Neutrophil (primary cell): ENCODE measurements at regions not wholly inside any gene's neighbourhood (a gene's known extent, or its start where the extent isn't known, plus 50 kb on each side); places are given as distances from the start of the nearest gene placed in this dataset.

Experiments
- H3K27ac ChIP-seq: fragments of 200-600 bp; sonication (generic); 2 replicates; pipeline ENCODE4 v1.5.1; 2016; ENCODE audit warnings: mild to moderate bottlenecking, moderate library complexity
- H3K27me3 ChIP-seq: fragments of 200-600 bp; sonication (generic); 2 replicates; pipeline ENCODE4 v1.6.0; 2016; ENCODE audit warnings: mild to moderate bottlenecking
- H3K36me3 ChIP-seq: fragments of 200-600 bp; sonication (generic); 2 replicates; pipeline ENCODE4 v1.5.1; 2017
- H3K4me1 ChIP-seq, 2 experiments: fragments of 200-600 bp in 1 of 2; sonication (generic) in 1 of 2; 1 replicate in 1 of 2; 2 replicates in 1 of 2; pipeline versions ENCODE4 v1.5.1 to v1.6.1; 2013 to 2016; ENCODE audit warnings: low read depth in 1 of 2, low read length in 1 of 2, mild to moderate bottlenecking in 1 of 2, moderate library complexity in 1 of 2; ENCODE audit not compliant: control insufficient read depth in 1 of 2, insufficient read depth in 1 of 2
- H3K4me3 ChIP-seq, 2 experiments: fragments of 200-600 bp in 1 of 2; sonication (generic) in 1 of 2; 1 replicate in 1 of 2; 2 replicates in 1 of 2; pipeline ENCODE4 v1.5.1; 2013 to 2016; ENCODE audit warnings: low read depth in 1 of 2, low read length in 1 of 2, mild to moderate bottlenecking in 1 of 2, moderate library complexity in 1 of 2
- H3K9me3 ChIP-seq: fragments of 200-600 bp; sonication (generic); 2 replicates; pipeline ENCODE4 v1.5.1; 2016
- TF ChIP-seq, protein P1 (sequence below): fragments of 200-600 bp; sonication (generic); IDR thresholded peaks from 2 replicates; pipeline ENCODE4 v1.5.1; 2016; ENCODE audit warnings: antibody characterized with exemption

DNA sequence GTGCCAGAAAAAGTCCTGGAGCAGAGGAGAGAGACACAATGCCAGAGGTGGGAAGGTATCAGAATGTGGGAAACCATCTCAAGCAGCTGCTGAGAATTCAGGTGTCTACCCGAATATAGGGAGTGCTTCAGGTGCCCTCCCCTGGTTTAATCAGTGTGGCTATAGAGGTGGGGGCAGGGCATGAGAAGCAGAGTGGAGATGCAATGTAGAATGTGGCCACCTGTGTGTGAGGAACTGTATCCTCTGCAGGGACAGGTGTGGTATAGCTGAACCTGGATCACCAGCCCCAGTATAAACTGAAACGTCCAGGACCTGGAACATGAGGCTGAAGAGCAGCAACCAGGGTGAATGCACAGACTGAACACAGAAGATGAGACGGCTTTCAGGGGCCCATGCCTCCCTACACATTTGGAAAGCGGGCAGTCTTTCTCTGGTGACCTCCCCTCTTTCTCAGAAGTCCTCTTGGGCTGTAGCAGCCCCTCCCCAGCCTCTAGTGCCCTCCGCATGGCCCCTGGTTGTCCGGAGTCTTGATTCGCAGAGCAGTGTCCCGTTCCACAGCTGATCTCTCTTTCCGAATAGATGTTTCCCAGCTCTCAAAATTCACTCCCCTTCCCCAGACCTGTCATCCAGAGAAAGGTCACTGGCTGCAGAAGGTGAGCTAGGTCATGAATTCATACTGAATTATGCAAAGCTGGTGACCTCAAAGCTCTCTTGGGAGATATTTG is 103.1 kb downstream of the ABHD5 start:
- TF ChIP-seq, protein P1, sequence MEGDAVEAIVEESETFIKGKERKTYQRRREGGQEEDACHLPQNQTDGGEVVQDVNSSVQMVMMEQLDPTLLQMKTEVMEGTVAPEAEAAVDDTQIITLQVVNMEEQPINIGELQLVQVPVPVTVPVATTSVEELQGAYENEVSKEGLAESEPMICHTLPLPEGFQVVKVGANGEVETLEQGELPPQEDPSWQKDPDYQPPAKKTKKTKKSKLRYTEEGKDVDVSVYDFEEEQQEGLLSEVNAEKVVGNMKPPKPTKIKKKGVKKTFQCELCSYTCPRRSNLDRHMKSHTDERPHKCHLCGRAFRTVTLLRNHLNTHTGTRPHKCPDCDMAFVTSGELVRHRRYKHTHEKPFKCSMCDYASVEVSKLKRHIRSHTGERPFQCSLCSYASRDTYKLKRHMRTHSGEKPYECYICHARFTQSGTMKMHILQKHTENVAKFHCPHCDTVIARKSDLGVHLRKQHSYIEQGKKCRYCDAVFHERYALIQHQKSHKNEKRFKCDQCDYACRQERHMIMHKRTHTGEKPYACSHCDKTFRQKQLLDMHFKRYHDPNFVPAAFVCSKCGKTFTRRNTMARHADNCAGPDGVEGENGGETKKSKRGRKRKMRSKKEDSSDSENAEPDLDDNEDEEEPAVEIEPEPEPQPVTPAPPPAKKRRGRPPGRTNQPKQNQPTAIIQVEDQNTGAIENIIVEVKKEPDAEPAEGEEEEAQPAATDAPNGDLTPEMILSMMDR: no peak
- no peaks in the 10 kb centered on the region for H3K4me1 ChIP-seq
- H3K4me3 ChIP-seq: no peak overlapping the region
- H3K9me3 ChIP-seq: no peaks in the 10 kb centered on the region
- peaks cover 5% of the 10 kb centered on the region for H3K27me3 ChIP-seq
- no peaks in the 10 kb centered on the region for H3K36me3 ChIP-seq
- H3K27ac ChIP-seq: no peak overlapping the region

DNA sequence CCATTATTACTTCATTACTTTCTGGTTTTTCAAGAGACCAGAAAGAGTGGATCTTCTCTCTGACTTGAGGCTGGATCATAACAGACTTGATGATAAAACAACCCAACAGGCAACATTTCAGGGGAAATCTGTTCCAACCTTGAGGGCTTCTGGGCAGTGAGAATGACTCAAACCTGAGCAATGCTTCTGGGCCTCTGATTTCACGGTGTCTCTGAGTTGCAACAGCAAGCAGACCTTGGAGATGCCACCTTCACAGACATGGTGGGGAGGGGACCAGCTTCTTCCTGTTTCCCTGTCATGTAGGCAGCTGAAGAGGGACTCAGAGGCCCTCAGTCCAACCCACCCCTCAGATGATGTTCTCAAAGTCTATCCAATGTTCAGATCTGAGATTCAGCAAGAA is 104.0 kb downstream of the ABHD5 start:
- no peaks in the 10 kb centered on the region for H3K9me3 ChIP-seq
- TF ChIP-seq, protein P1: no peak
- peaks cover 5% of the 10 kb centered on the region for H3K27me3 ChIP-seq
- no peaks in the 10 kb centered on the region for H3K4me1 ChIP-seq
- no peak overlapping the region for H3K27ac ChIP-seq
- H3K4me3 ChIP-seq: no peak overlapping the region
- no peaks in the 10 kb centered on the region for H3K36me3 ChIP-seq

DNA sequence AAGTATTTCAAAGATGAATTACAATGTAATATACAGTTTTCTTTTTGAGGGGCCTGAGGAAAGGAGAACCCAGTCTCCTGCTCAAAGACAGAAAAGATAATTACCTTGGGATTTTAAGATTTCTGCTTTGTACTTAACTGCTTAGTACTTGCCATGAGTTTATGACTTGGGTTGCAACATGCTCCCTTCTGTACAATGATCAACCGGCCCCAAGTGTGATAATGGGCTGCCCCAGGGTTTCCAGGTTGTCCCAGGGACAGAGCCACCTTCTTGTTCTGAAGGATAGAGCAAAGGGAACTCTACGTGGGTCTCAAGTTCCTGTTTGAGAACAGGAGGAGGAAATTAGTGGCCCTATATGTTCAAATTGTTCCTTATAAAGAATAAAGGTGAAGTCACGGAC is 104.8 kb downstream of the ABHD5 start:
- Histone ChIP-seq H3K4me1 (no peaks in the 10 kb centered on the region), H3K9me3 (no peaks in the 10 kb centered on the region), H3K36me3 (no peaks in the 10 kb centered on the region), H3K4me3 (no peak overlapping the region), H3K27ac (no peak overlapping the region), H3K27me3 (peaks cover 5% of the 10 kb centered on the region)
- TF ChIP-seq, protein P1: no peak

DNA sequence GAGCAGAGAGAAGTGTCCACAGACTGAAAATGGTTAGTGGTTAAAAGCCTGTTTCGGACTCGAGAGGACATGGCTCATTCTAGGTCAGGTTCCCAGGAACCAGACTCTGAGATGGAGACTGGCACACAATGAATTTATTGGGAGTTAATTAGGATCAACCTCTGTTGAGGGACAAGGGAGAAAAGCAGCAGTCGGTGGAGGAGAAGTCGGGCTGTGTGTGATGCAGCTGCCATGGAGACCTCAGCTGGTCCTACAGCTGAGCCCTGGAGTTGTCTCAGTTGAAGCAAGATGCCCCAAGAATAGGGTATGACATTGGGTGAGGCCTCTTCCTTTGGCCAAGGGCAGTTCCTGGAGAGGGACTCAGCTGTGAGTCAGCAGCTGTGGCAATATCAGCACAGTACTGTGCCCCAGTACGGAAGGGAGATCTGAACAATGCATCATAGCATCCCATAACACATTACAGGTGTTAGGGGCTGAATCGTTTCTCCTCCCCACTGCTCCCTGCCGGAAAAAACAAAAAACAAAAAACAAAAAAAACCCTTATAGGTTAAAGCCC is 105.4 kb downstream of the ABHD5 start:
- TF ChIP-seq, protein P1: no peak
- no peaks in the 10 kb centered on the region for H3K36me3 ChIP-seq
- no peaks in the 10 kb centered on the region for H3K9me3 ChIP-seq
- no peaks in the 10 kb centered on the region for H3K4me1 ChIP-seq
- H3K4me3 ChIP-seq: no peak overlapping the region
- H3K27ac ChIP-seq: no peak overlapping the region
- peaks cover 5% of the 10 kb centered on the region for H3K27me3 ChIP-seq

DNA sequence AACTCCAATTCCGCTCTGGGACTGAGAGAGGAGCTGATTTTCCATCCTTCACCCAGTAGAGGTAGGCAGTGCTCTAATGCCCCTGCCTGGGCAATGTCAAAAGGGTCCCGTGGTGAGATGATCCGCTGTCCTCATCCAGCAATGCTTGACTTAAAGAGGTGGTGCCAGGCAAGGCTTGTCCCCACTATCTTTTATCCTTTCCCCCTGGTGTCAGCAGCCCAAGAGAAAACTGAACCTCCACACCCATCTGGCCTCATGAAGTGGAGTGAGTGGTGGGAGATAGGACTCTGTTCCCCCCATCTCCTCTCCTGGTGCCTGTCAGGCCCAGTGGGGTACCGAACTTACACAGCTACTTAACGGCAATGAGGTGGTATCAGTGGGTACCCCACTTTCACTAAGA is 107.1 kb downstream of the ABHD5 start:
- no peaks in the 10 kb centered on the region for H3K27me3 ChIP-seq
- H3K4me3 ChIP-seq: no peak overlapping the region
- H3K27ac ChIP-seq: no peak overlapping the region
- TF ChIP-seq, protein P1: no peak
- H3K9me3 ChIP-seq: no peaks in the 10 kb centered on the region
- H3K4me1 ChIP-seq: no peaks in the 10 kb centered on the region
- H3K36me3 ChIP-seq: no peaks in the 10 kb centered on the region
